ENCODE measurements at regions not wholly inside any gene's neighbourhood (a gene's known extent, or its start where the extent isn't known, plus 50 kb on each side); places are given as distances from the start of the nearest gene placed in this dataset.

DNA sequence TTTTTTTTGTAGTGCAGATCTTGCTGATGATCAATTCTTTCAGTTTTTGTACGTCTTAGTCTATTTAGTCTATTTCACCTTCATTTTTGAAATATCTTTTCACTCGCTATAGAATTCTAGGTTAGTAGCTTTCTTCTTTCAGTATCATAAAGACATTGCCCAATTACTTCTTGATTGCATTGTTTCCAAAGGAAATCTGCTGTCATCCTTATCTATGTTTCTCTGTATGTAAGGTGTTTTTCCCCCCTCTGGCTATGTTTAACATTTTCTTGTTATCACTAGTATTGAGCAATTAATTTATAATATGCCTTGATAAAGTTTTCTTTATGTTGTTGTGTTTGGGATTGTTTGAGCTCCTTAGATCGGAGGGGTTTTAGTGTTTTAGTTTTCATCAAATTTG lies 171.9 kb downstream of the BMP4 start:
- H4K20me1 ChIP-seq (ENCODE audit: low read length): no peaks in the 10 kb centered on the region

GRCh38 chr14:53783256-53783655 lies 173.4 kb downstream of the BMP4 start:
- no peak overlapping the region for H3K4me2 ChIP-seq (ENCODE audit: low read length)
- no peak overlapping the region for H3K27ac ChIP-seq (ENCODE audit: low read length)
- no peaks in the 10 kb centered on the region for H3F3A ChIP-seq (ENCODE audit: low read length, unreplicated experiment)
- no peak overlapping the region for H3K4me3 ChIP-seq (ENCODE audit: low read length)
- H4K20me1 ChIP-seq (ENCODE audit: low read length): no peaks in the 10 kb centered on the region
- no peaks in the 10 kb centered on the region for H3K27me3 ChIP-seq (ENCODE audit: low read length)
- no peak for TF ChIP-seq EZH2phosphoT487 (IDR thresholded peaks at IDR 0.05; ENCODE audit: borderline replicate concordance, low read length)
- intact Hi-C loops (cut with micrococcal nuclease): no loop called here
- H3K9ac ChIP-seq (ENCODE audit: low read length): no peak overlapping the region
- H3K9me2 ChIP-seq (replicated peaks; ENCODE audit: low read length): no peaks in the 10 kb centered on the region
- H3K36me3 ChIP-seq (ENCODE audit: low read depth, low read length): no peaks in the 10 kb centered on the region
- H2AFZ ChIP-seq (ENCODE audit: low read length): no peak overlapping the region
- H3K4me1 ChIP-seq (ENCODE audit: insufficient read depth, low read length): no peaks in the 10 kb centered on the region
- BruUV-seq (replicated peaks): no TSS peak
- POLR2A ChIA-PET (ENCODE audit: unreplicated experiment): no interaction called here
- H3K79me2 ChIP-seq (ENCODE audit: low read length): no peaks in the 10 kb centered on the region
- no peak for DNase-seq
- no peaks in the 10 kb centered on the region for H3K9me3 ChIP-seq (ENCODE audit: low read length)
- CTCF ChIA-PET: no interaction called here
- ATAC-seq: no peak

More for the DNA sequence above, 171.9 kb downstream of the BMP4 start:
- H3K27me3 ChIP-seq (ENCODE audit: low read length): no peaks in the 10 kb centered on the region
- no peak overlapping the region for H3K4me2 ChIP-seq (ENCODE audit: low read length)
- TF ChIP-seq EZH2 (IDR thresholded peaks at IDR 0.05; ENCODE audit: low read length, unreplicated experiment): no peak
- TF ChIP-seq EZH2phosphoT487 (IDR thresholded peaks at IDR 0.05; ENCODE audit: borderline replicate concordance, low read length): no peak
- TF ChIP-seq, protein P1, sequence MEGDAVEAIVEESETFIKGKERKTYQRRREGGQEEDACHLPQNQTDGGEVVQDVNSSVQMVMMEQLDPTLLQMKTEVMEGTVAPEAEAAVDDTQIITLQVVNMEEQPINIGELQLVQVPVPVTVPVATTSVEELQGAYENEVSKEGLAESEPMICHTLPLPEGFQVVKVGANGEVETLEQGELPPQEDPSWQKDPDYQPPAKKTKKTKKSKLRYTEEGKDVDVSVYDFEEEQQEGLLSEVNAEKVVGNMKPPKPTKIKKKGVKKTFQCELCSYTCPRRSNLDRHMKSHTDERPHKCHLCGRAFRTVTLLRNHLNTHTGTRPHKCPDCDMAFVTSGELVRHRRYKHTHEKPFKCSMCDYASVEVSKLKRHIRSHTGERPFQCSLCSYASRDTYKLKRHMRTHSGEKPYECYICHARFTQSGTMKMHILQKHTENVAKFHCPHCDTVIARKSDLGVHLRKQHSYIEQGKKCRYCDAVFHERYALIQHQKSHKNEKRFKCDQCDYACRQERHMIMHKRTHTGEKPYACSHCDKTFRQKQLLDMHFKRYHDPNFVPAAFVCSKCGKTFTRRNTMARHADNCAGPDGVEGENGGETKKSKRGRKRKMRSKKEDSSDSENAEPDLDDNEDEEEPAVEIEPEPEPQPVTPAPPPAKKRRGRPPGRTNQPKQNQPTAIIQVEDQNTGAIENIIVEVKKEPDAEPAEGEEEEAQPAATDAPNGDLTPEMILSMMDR (conservative IDR thresholded peaks at IDR 0.05; ENCODE audit: low read depth, low read length): no peak
- no peak overlapping the region for H3K4me3 ChIP-seq (ENCODE audit: low read length)
- H3K4me1 ChIP-seq (ENCODE audit: insufficient read depth, low read length): no peaks in the 10 kb centered on the region
- H3K9ac ChIP-seq (ENCODE audit: low read length): no peak overlapping the region
- H3K27ac ChIP-seq (ENCODE audit: low read length): no peak overlapping the region
- CTCF ChIA-PET: no interaction called here
- POLR2A ChIA-PET (ENCODE audit: unreplicated experiment): no interaction called here
- H3F3A ChIP-seq (ENCODE audit: low read length, unreplicated experiment): no peaks in the 10 kb centered on the region
- H3K79me2 ChIP-seq (ENCODE audit: low read length): no peaks in the 10 kb centered on the region
- H2AFZ ChIP-seq (ENCODE audit: low read length): no peak overlapping the region
- intact Hi-C loops (cut with micrococcal nuclease): no loop called here
- no peaks in the 10 kb centered on the region for H3K9me3 ChIP-seq (ENCODE audit: low read length)
- ATAC-seq (no peak), DNase-seq (no peak)
- H3K9me2 ChIP-seq (replicated peaks; ENCODE audit: low read length): no peaks in the 10 kb centered on the region
- no TSS peak for BruUV-seq (replicated peaks)
- no peaks in the 10 kb centered on the region for H3K36me3 ChIP-seq (ENCODE audit: low read depth, low read length)

GRCh38 chr14:53780051-53780555 lies 176.5 kb downstream of the BMP4 start:
- Histone ChIP-seq H4K20me1 (ENCODE audit: low read length) (no peaks in the 10 kb centered on the region), H2AFZ (ENCODE audit: low read length) (no peak overlapping the region), H3K4me3 (ENCODE audit: low read length) (no peak overlapping the region), H3K9ac (ENCODE audit: low read length) (no peak overlapping the region), H3K79me2 (ENCODE audit: low read length) (no peaks in the 10 kb centered on the region), H3K27ac (ENCODE audit: low read length) (no peak overlapping the region), H3K4me2 (ENCODE audit: low read length) (no peak overlapping the region), H3K9me3 (ENCODE audit: low read length) (no peaks in the 10 kb centered on the region), H3F3A (ENCODE audit: low read length, unreplicated experiment) (no peaks in the 10 kb centered on the region), H3K4me1 (ENCODE audit: insufficient read depth, low read length) (no peaks in the 10 kb centered on the region), H3K27me3 (ENCODE audit: low read length) (peaks cover 3% of the 10 kb centered on the region; the same call in 1 of the 2 replicates), H3K9me2 (replicated peaks; ENCODE audit: low read length) (no peaks in the 10 kb centered on the region), H3K36me3 (ENCODE audit: low read depth, low read length) (no peaks in the 10 kb centered on the region)
- no peak for DNase-seq
- ChIA-PET POLR2A (ENCODE audit: unreplicated experiment) (no interaction called here), CTCF (interaction anchor here (0.5 to 0.8 kb wide), 3 partner anchors 166 to 1312 kb away, joined by 3 read pairs; no protein-coding TSS in a partner anchor)
- intact Hi-C loops (cut with micrococcal nuclease): no loop called here
- TF ChIP-seq EZH2phosphoT487 (IDR thresholded peaks at IDR 0.05; ENCODE audit: borderline replicate concordance, low read length) (no peak), EZH2 (IDR thresholded peaks at IDR 0.05; ENCODE audit: low read length, unreplicated experiment) (no peak)
- TF ChIP-seq, protein P1 (conservative IDR thresholded peaks at IDR 0.05; ENCODE audit: low read depth, low read length): no peak
- BruUV-seq (replicated peaks): no TSS peak
- no peak for ATAC-seq

All from PC-3 (cell line).